HG03060 (cell line): ENCODE measurements at regions not wholly inside any gene's neighbourhood (a gene's known extent, or its start where the extent isn't known, plus 50 kb on each side); places are given as distances from the start of the nearest gene placed in this dataset.

ENCODE experiments used
- ATAC-seq: cut with Tn5 transposase; IDR thresholded peaks from one replicate; pipeline ENCODE4 v1.9.1; 2021; ENCODE audit warnings: low read depth, moderate number of reproducible peaks; ENCODE audit not compliant: unreplicated experiment

- ATAC-seq = no peak
Measured at GRCh38 chrX:40326186-40326965, 228.6 kb upstream of the BCOR start.

- no peak for ATAC-seq
Measured at GRCh38 chrX:40325161-40325560, 227.4 kb upstream of the BCOR start.

- ATAC-seq = no peak
Measured at GRCh38 chrX:40323977-40324376, 226.2 kb upstream of the BCOR start.

GRCh38 chrX:40320819-40321218, 223.1 kb upstream of the BCOR start:
- ATAC-seq = no peak

- no peak for ATAC-seq
Measured at GRCh38 chrX:40318801-40319200, 221.0 kb upstream of the BCOR start.

DNA sequence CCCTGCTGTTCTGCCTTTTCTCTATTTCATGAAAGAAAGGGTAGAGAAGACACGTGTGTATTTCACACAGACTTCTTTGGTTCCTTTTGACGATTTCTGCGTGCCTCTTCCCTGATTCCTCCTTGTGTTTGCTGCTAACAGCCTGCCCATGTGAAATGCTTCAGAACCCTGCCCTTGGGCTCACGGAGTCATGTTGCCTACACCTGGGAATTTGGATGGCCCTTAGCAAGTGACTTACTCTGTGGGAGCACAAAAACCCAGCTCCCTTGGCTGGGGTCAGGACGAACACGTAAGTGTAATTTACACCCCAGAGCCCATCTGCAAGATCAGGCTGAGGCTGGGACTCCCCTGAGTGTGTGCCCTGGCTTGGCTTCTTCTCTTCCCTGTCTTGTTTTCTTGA, 220.3 kb upstream of the BCOR start:
- ATAC-seq = no peak

GRCh38 chrX:40316502-40316901, 218.7 kb upstream of the BCOR start:
- ATAC-seq = no peak

DNA sequence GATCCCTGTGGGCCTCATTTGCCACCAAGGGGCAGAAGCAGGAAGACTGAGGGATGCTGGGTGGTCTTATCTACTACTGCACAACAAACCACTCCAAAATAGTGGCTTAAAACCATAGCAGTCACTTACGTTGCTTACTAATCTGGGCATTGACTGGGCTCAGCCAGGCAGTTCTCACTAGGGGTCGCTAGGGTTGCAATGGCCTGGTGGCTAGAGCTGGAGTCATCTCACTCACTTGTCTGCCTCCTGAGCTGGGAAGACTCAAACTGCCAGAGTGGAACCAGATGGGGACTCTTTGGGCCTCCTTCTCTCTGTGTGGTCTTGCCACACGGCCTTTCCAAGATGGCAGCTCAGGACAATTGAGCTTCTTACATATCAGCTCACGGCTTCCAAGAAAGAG, 216.3 kb upstream of the BCOR start:
- no peak for ATAC-seq

GRCh38 chrX:40313269-40313668, 215.5 kb upstream of the BCOR start:
- ATAC-seq = no peak

DNA sequence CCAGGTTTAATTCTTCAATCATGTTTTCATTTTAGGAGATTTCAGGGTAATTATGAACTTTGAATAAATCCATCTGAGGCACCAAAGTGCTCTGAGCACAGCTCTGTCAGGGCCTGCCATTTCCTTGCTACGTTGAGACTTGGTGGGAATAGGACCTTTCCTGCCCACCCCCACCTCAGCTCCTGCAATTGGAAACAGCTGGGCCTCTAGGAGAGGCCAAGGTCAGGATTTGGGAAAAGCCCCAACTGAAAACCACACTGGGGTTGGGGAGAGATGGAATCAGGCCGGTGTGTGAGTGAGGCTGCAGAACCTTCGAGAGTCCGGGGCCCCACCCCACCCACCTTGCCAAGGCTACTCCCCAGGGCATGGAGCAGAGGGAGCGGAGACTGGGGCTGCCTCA, 212.7 kb upstream of the BCOR start:
- ATAC-seq = no peak

DNA sequence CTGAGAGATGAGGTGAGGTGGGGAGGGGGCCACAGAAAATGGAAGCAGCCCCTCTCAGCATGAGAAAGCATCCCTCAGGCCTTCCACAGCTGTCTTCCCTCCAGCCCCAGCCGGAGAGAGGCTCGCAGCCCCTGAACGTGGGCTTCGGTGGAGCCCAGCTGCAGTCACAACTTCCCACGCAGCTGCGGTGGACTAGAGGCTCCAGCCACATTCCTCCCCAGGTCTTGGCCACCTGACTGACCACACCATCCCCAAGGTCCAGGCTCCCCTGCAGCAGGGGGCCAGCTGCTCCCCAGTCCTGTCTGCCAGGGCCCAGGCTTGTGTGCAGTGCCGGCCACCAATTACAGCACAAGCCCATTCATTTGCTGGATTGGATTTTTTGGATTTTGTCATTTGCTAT, 212.3 kb upstream of the BCOR start:
- ATAC-seq = no peak

DNA sequence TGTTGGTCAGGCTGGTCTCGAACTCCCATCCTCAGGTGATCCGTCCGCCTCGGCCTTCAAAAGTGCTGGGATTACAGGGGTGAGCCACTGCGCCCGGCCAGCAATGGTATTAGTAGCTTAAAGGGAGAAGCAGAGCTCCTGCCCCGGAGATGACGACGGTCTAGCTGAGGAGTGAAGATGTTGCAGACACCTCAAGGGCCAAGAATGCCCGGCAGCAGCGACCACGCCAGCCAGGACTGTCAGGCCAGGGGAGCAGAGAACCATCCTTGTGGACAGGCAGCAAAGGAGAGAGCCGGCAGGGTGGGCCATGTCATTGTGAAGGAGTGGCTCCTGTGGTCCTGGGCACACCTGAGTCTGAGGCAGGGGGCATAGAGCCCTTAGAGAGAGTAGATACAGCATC, 210.1 kb upstream of the BCOR start:
- no peak for ATAC-seq

GRCh38 chrX:40304115-40304514, 206.4 kb upstream of the BCOR start:
- ATAC-seq = no peak

DNA sequence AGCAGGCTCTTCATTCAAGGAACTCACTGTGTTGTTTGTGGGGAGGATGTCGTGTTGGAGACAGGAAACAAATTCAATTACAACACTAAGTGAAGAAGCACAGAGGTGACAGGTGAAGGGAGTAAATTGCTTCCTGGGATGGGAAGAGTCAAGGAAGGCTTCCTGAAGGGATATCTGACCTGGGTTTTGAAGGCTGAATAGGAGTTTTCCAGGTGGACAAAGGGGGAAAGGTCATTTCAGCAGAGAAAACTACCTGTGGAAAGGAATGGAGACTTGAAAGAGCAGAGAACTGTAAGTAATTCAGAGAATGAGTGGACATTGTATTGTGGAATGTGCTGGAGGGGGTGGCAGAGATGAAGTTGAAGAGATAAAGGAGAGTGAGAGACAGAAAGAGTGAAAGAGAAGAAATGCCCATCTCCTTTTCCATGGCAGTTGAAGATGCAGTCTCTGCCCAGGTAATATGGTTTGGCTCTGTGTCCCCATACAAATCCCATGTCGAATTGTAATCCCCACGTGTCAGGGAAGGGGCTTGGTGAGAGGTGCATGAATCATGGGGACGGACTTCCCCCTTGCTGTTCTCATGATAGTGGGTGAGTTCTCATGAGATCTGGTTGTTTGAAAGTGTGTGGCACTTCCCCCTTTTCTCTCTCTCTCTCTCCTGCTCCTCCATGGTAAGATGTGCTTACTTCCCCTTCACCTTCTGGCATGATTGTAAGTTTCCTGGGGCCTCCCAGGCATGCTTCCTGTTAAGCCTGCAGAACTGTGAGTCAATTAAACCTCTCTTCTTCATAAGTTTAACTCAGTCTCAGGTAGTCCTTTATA, 205.7 kb upstream of the BCOR start:
- ATAC-seq = no peak

- ATAC-seq = no peak
Measured at GRCh38 chrX:40300286-40300890, 202.6 kb upstream of the BCOR start.

GRCh38 chrX:40299641-40300046, 201.9 kb upstream of the BCOR start:
- no peak for ATAC-seq

GRCh38 chrX:40298572-40299479, 201.1 kb upstream of the BCOR start:
- ATAC-seq = no peak

DNA sequence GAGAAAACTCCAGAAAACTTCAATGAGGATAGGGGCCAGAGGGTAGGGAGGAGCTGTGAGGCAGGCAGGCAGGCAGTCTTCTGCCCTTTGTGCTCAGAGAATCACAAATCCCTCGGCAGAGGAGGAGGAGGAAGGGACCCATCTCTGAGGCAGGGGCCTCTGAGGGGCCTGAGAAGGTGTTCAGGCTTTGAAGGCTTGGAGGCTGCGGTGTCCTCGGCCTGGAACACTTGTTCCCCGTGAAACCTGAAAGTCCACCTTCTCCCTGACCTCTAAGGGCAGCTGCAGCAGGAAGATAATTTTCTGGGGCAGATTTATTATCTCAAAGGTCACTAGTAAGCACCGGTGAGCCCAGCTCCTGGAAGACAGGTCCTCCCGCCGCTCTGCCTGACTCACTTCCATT, 200.3 kb upstream of the BCOR start:
- ATAC-seq = no peak

DNA sequence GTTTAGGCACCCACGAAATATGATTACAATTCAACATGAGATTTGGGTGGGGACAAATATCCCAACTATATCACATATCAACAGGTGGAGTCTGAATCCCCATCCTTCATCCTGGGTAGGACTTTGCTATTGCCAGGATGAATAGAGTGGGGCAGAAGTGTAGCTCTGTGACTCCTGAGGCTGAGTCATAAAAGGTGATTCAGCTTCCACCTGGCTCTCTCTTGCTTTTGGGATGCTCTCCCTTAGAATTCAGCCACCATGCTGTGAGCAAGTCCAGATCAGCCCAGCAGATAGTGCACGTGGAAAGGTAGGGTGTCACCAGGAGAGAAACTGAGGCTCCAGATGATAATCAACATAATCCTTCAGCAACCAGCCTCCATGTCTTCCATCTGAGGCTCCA, 193.8 kb upstream of the BCOR start:
- ATAC-seq = no peak

DNA sequence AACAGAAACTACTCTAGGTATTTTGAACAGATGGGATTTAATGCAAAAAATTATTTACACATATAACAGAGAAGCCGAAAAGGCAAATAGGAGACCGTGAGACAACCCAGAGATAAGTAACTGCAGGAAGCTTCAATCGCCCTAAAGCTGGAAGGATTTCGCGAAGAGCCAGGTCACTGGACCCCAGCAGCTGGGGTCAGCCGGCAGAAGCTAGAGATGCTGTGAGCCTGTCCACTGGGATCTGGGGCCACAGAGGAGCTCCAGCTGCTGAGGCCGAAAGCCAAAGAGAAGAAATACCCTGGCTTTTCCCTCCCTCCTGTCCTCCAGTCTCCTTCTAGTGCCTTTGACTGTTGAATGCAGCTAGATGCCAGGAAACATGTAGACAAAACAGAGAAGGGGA, 192.8 kb upstream of the BCOR start:
- ATAC-seq = no peak

- ATAC-seq = no peak
Measured at GRCh38 chrX:40285876-40286275, 188.1 kb upstream of the BCOR start.
